Neuronal stem cell (in vitro differentiated cells): ENCODE measurements at regions not wholly inside any gene's neighbourhood (a gene's known extent, or its start where the extent isn't known, plus 50 kb on each side); places are given as distances from the start of the nearest gene placed in this dataset.

Experiments used
- DNase-seq: peaks from one replicate; pipeline ENCODE4 v3.0.0-alpha.2; 2013; ENCODE audit warnings: low spot score
- H2AFZ ChIP-seq: one replicate; pipeline ENCODE4 v1.6.1; 2013; ENCODE audit warnings: mild to moderate bottlenecking, low read length, inconsistent platforms
- H2AK5ac ChIP-seq: 2 replicates; pipeline ENCODE4 v1.6.1; 2013; ENCODE audit warnings: low read depth, mild to moderate bottlenecking, inconsistent platforms, low read length, moderate library complexity, mixed read lengths
- H2BK120ac ChIP-seq: 2 replicates; pipeline ENCODE4 v1.6.1; 2013; ENCODE audit warnings: low read depth, mild to moderate bottlenecking, inconsistent platforms, low read length, moderate library complexity, mixed read lengths
- H2BK12ac ChIP-seq: one replicate; pipeline ENCODE4 v1.6.1; 2013; ENCODE audit warnings: low read length, inconsistent platforms
- H2BK15ac ChIP-seq: 2 replicates; pipeline ENCODE4 v1.6.1; 2013; ENCODE audit warnings: mild to moderate bottlenecking, low read length, inconsistent platforms, mixed read lengths
- H2BK5ac ChIP-seq: one replicate; pipeline ENCODE4 v1.6.1; 2013; ENCODE audit warnings: inconsistent platforms, mild to moderate bottlenecking, low read length, moderate library complexity
- H3K14ac ChIP-seq: one replicate; pipeline ENCODE4 v1.6.1; 2013; ENCODE audit warnings: low read length, inconsistent platforms
- H3K18ac ChIP-seq: 2 replicates; pipeline ENCODE4 v1.6.1; 2013; ENCODE audit warnings: low read length, inconsistent platforms
- H3K23ac ChIP-seq: 2 replicates; pipeline ENCODE4 v1.6.1; 2013; ENCODE audit warnings: low read depth, mild to moderate bottlenecking, mixed read lengths, low read length, inconsistent platforms; ENCODE audit not compliant: poor library complexity
- H3K27ac ChIP-seq: replicated peaks from 3 replicates; pipeline ENCODE4 v1.5.1; 2013; ENCODE audit warnings: low read length, inconsistent platforms
- H3K27me3 ChIP-seq, 3 experiments: 2 replicates each; pipeline ENCODE4 v1.6.1; 2013; ENCODE audit warnings: low read length in 3 of 3, mild to moderate bottlenecking in 2 of 3, inconsistent platforms in 1 of 3, low read depth in 1 of 3, mixed read lengths in 1 of 3, moderate library complexity in 1 of 3; ENCODE audit not compliant: control insufficient read depth in 3 of 3, insufficient read depth in 3 of 3
- H3K36me3 ChIP-seq, 2 donors: replicated peaks in 1 of 2; 2 replicates each; pipeline ENCODE4 v1.6.1; 2013; ENCODE audit warnings: low read length in 2 of 2; ENCODE audit not compliant: control insufficient read depth in 2 of 2, insufficient read depth in 2 of 2
- H3K4ac ChIP-seq: 2 replicates; pipeline ENCODE4 v1.6.1; 2013; ENCODE audit warnings: inconsistent platforms, mild to moderate bottlenecking, low read length, moderate library complexity
- H3K4me1 ChIP-seq, 2 donors: 1 replicate in 1 of 2; 2 replicates in 1 of 2; pipeline ENCODE4 v1.6.1; 2013; ENCODE audit warnings: low read length in 2 of 2, low read depth in 1 of 2; ENCODE audit not compliant: control insufficient read depth in 2 of 2, insufficient read depth in 1 of 2
- H3K4me2 ChIP-seq: one replicate; pipeline ENCODE4 v1.6.1; 2013; ENCODE audit warnings: mild to moderate bottlenecking, low read length, inconsistent platforms; ENCODE audit not compliant: insufficient read depth, poor library complexity, severe bottlenecking
- H3K4me3 ChIP-seq, 2 donors: 2 replicates each; pipeline ENCODE4 v1.5.1; 2013; ENCODE audit warnings: low read length in 2 of 2, mild to moderate bottlenecking in 2 of 2, inconsistent platforms in 1 of 2, moderate library complexity in 1 of 2
- H3K79me1 ChIP-seq: one replicate; pipeline ENCODE4 v1.6.1; 2013; ENCODE audit warnings: low read depth, mild to moderate bottlenecking, inconsistent platforms, low read length, moderate library complexity
- H3K9ac ChIP-seq: one replicate; pipeline ENCODE4 v1.6.1; 2013; ENCODE audit warnings: mild to moderate bottlenecking, low read depth, low read length, inconsistent platforms; ENCODE audit not compliant: poor library complexity
- H3K9me3 ChIP-seq, 2 donors: replicated peaks in 1 of 2; 2 replicates each; pipeline versions ENCODE3 to v1.6.1; 2013; ENCODE audit warnings: low read length in 2 of 2, mild to moderate bottlenecking in 2 of 2, inconsistent platforms in 1 of 2, low read depth in 1 of 2, mixed read lengths in 1 of 2, moderate library complexity in 1 of 2; ENCODE audit not compliant: control insufficient read depth in 2 of 2, insufficient read depth in 1 of 2
- H4K8ac ChIP-seq: one replicate; pipeline ENCODE4 v1.6.1; 2013; ENCODE audit warnings: low read depth, mild to moderate bottlenecking, inconsistent platforms, low read length, moderate library complexity
- H4K91ac ChIP-seq: one replicate; pipeline ENCODE4 v1.6.1; 2013; ENCODE audit warnings: low read length, low read depth, mild to moderate bottlenecking, inconsistent platforms; ENCODE audit not compliant: poor library complexity
- WGBS, 2 donors: extraction: QIAGEN DNeasy Blood & Tissue Kit; methylation state at CpG; one replicate each; pipeline ENCODE4 v1.1.7; 2013; ENCODE audit warnings: missing lambda C conversion rate in 2 of 2, mixed read lengths in 1 of 2; ENCODE audit not compliant: insufficient read length in 2 of 2, insufficient replicate concordance in 1 of 2; ENCODE audit errors: extremely low coverage in 2 of 2; 5-methylcytosine and 5-hydroxymethylcytosine counted together

GRCh38 chr1:232462213-232462612 lies 167.7 kb downstream of the SIPA1L2 start:
- Histone ChIP-seq H2AK5ac (no peak overlapping the region), H4K8ac (no peak overlapping the region), H2AFZ (no peak overlapping the region), H3K4me1 (peaks cover 2 to 8% of the 10 kb centered on the region in 2 donors), H3K14ac (no peak overlapping the region), H3K23ac (no peak overlapping the region), H4K91ac (no peak overlapping the region), H3K36me3 (peaks cover 15 to 91% of the 10 kb centered on the region in 2 donors), H3K79me1 (peaks cover 2% of the 10 kb centered on the region), H2BK12ac (no peak overlapping the region), H3K4me3 (no peak overlapping the region), H2BK5ac (no peak overlapping the region), H3K9me3 (peaks cover 0 to 2% of the 10 kb centered on the region in 2 donors), H3K9ac (no peak overlapping the region), H3K27me3 (no peaks in the 10 kb centered on the region), H3K18ac (no peak overlapping the region), H3K27ac (no peak overlapping the region), H2BK15ac (no peak overlapping the region), H3K4me2 (no peak overlapping the region), H3K4ac (no peak overlapping the region), H2BK120ac (no peak overlapping the region)
- DNase-seq: no peak
- no CpG with 5 or more reads among the region's 4 CpGs for WGBS, 2 donors

- Histone ChIP-seq H3K23ac (no peak overlapping the region), H2AK5ac (no peak overlapping the region), H3K36me3 (peaks cover 4 to 77% of the 10 kb centered on the region in 2 donors), H2BK12ac (no peak overlapping the region), H3K4me2 (no peak overlapping the region), H3K27me3 (no peaks in the 10 kb centered on the region), H3K79me1 (peaks cover 2% of the 10 kb centered on the region), H3K4me3 (no peak overlapping the region), H4K91ac (no peak overlapping the region), H3K9me3 (peaks cover 2 to 3% of the 10 kb centered on the region in 2 donors), H4K8ac (no peak overlapping the region), H3K18ac (no peak overlapping the region), H3K9ac (no peak overlapping the region), H2BK5ac (no peak overlapping the region), H3K27ac (no peak overlapping the region), H3K4ac (no peak overlapping the region), H3K4me1 (peaks cover 2 to 21% of the 10 kb centered on the region in 2 donors), H2BK15ac (no peak overlapping the region), H3K14ac (no peak overlapping the region), H2AFZ (no peak overlapping the region), H2BK120ac (no peak overlapping the region)
- DNase-seq: no peak
- no CpG with 5 or more reads among the region's 3 CpGs for WGBS, 2 donors
Measured at GRCh38 chr1:232459826-232460225, 170.1 kb downstream of the SIPA1L2 start.

GRCh38 chr1:232459087-232459486 lies 170.8 kb downstream of the SIPA1L2 start:
- H2BK12ac ChIP-seq: no peak overlapping the region
- H3K27me3 ChIP-seq: no peaks in the 10 kb centered on the region
- no peak overlapping the region for H3K14ac ChIP-seq
- H3K4me3 ChIP-seq: no peak overlapping the region
- peaks cover 2 to 71% of the 10 kb centered on the region in 2 donors for H3K36me3 ChIP-seq
- H2AK5ac ChIP-seq: no peak overlapping the region
- H3K9ac ChIP-seq: no peak overlapping the region
- H2BK120ac ChIP-seq: no peak overlapping the region
- H2BK15ac ChIP-seq: no peak overlapping the region
- H2BK5ac ChIP-seq: no peak overlapping the region
- H3K4ac ChIP-seq: no peak overlapping the region
- no peak for DNase-seq
- WGBS, 2 donors: no CpG with 5 or more reads among the region's 4 CpGs
- no peak overlapping the region for H3K27ac ChIP-seq
- no peak overlapping the region for H3K4me2 ChIP-seq
- no peak overlapping the region for H3K23ac ChIP-seq
- H4K8ac ChIP-seq: no peak overlapping the region
- H3K9me3 ChIP-seq: peaks cover 2 to 3% of the 10 kb centered on the region in 2 donors
- H4K91ac ChIP-seq: no peak overlapping the region
- H3K79me1 ChIP-seq: peaks cover 2% of the 10 kb centered on the region
- H3K18ac ChIP-seq: no peak overlapping the region
- no peak overlapping the region for H2AFZ ChIP-seq
- H3K4me1 ChIP-seq: peaks cover 3 to 26% of the 10 kb centered on the region in 2 donors

- Histone ChIP-seq H2BK120ac (no peak overlapping the region), H3K36me3 (peaks cover 0 to 59% of the 10 kb centered on the region in 2 donors), H3K18ac (no peak overlapping the region), H3K4me2 (no peak overlapping the region), H3K79me1 (peaks cover 2% of the 10 kb centered on the region), H4K8ac (no peak overlapping the region), H3K14ac (no peak overlapping the region), H2AK5ac (no peak overlapping the region), H3K9ac (no peak overlapping the region), H3K4ac (no peak overlapping the region), H2AFZ (no peak overlapping the region), H4K91ac (no peak overlapping the region), H2BK12ac (no peak overlapping the region), H2BK5ac (no peak overlapping the region), H3K4me1 (peaks cover 1 to 29% of the 10 kb centered on the region in 2 donors), H3K27me3 (no peaks in the 10 kb centered on the region), H2BK15ac (no peak overlapping the region), H3K23ac (no peak overlapping the region), H3K9me3 (peaks cover 2 to 3% of the 10 kb centered on the region in 2 donors), H3K4me3 (no peak overlapping the region), H3K27ac (no peak overlapping the region)
- no peak for DNase-seq
- no CpG with 5 or more reads among the region's 3 CpGs for WGBS, 2 donors
Measured at GRCh38 chr1:232457595-232457994, 172.3 kb downstream of the SIPA1L2 start.
